Stimulated activated CD4-positive, alpha-beta T cell treated with anti-CD3 and anti-CD28 coated beads, Interleukin-15, amount 100 ng/mL, for 48 hours (primary cell): ENCODE measurements at regions not wholly inside any gene's neighbourhood (a gene's known extent, or its start where the extent isn't known, plus 50 kb on each side); places are given as distances from the start of the nearest gene placed in this dataset.

Experiments
- DNase-seq, 2 donors: peaks; one replicate each; pipeline ENCODE4 v3.0.0-alpha.2; 2020; ENCODE audit warnings: low read depth in 2 of 2

DNA sequence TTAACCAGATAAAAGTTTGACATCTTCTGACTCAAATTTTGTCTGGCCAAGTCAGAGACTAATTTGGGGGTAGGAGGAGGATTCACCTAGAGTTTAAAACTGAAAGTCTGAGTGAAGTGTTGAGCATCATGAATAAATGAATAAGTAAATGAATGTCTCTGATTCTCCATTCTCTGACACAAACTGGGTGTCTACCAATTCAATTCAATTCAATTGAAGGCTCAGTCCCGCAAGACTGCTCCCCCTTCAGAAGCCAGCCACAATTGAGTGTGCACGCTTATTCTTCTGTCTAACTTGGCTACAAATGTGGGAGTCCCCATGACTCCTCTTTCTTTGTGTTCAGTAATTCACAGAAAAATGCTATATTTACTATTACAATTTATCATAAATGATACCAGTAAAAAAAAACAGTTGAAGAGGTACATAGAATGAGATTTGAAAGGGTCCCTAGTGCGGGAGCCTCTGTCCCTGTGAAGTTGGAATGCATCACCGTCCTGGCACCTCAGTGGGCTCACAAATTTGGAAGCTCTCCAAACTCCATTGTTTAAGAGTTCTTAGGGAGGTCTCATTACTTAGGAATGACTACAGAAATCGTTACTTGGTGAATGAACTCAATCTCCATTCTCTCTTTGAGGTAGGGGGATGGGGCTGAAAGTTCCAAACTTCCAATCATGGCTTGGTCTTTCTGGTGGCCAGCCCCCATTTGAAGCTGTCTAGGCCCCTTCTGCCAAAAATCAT, 243.7 kb upstream of the PHYHIPL start:
- no peak for DNase-seq

DNA sequence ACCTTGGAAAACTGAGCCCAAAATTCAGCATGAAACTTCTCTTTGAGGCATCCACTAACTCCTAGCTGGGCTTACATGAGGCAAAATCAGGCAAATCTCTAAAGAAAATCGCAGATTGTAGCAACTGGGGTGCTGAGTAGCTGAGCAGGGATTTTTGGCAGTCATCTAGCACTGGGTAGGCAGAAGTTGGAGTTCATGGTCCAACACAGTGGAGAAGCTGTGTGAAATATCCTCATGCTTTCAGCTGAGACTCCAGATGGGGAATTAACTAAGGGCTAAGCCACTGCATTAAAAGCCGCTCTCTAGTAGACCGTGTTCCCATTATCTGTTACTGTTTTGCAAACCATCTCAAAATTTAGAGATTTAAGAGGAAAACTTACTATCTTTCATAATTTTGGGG, 240.1 kb upstream of the PHYHIPL start:
- no peak for DNase-seq

DNA sequence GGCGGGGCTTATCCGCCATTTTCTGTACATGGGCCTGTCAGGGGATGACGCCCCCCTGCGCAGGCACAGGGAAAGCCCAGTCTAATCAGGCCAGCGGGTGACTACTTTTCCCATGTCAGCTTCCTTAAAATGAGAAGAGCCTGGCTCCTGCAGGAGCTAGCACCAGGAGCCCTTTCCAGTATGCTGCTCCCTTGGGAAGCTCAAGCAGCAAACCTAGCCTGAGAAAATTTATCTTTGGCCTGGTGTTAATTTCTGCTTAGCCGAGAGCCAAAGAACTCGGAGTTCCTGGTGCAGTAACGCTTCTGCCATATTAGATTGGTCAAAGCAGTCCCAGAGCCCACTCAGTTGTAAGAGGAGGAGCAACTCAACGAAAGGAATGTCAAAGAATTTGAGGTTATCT, 239.0 kb upstream of the PHYHIPL start:
- no peak for DNase-seq

DNA sequence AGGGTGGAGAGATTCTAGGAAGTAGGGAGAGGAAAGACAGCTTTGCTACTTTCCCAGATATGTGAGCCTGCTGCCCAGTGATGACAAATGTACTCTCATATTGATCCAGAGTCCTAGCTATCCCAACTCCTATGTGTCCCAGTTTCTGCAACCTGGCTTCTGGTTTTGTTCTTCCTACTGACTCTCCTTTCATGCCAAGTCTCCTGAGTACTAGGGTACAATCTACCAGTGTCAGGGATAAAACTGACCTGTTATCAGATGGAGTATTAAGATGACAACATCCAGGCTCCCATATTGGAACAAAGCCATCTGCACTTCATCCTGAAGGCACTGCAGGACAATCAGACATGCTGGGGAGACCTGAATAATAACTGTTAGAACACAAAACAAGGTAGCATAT, 233.7 kb upstream of the PHYHIPL start:
- DNase-seq = no peak

DNA sequence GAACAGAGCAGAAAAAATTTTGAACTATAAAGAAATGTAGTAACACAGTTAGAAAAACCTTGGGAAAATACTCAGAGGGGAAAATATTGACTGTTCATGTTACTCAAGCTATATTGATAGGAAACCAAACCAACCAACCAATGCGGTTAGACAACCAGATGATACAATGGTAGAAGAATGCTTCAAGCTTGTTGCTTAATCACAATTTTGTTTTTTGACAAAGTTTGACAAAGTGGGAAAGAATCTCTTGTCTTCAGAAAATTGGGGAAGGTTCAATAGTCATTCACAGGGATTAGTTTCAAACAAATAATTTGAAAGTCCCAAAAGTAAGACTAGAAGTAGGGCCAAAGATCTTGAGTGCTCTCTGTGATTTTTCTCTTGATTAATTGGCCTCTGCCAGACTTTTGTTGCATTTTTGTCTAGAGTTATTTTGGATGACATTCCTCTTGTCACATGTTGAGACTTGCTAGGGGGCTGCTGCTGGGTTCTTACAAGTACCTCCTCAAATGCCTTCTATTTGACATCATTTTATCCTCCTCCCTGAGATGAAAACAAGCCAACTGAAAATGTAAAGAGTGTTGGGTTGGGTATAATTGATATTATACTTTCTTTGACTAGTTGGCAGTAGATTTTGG, 233.1 kb upstream of the PHYHIPL start:
- no peak for DNase-seq

DNA sequence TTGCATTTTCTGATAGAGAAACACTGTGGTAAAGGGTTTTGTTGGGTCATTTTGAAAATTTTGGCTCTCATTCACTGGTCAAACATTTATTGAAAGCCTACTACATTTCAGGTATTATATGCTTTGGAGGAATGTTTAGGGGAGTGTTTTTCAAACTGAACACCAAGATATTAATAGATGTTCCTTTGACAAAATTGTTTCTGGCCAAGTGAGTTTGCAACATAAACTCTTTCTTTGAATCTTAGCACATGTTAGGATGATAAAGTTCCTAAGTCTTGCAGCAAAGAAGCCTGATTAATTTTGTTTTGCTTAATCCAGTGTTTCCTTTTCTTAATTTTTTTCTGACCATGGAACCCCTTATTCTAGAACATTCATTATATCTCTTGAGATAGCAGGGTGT, 232.5 kb upstream of the PHYHIPL start:
- no peak for DNase-seq

DNA sequence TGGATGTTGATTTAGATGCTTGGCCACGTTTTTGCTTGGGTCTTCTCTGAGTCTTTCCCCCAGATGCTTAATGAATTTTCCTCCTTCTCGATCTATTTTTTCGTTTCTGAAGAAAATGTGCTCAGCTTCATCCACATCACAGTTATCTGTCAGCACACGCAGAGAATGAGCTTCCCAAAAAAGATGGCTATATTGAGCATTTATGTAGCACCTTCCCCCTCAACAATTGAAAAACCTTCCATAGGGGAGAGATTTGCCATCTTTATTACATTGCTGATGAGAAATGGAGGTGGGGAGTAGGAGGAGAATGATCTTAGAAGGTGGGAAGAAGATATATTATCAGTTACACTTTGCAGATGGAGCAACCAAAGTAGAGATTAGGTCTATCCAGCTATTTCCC, 228.1 kb upstream of the PHYHIPL start:
- no peak for DNase-seq

DNA sequence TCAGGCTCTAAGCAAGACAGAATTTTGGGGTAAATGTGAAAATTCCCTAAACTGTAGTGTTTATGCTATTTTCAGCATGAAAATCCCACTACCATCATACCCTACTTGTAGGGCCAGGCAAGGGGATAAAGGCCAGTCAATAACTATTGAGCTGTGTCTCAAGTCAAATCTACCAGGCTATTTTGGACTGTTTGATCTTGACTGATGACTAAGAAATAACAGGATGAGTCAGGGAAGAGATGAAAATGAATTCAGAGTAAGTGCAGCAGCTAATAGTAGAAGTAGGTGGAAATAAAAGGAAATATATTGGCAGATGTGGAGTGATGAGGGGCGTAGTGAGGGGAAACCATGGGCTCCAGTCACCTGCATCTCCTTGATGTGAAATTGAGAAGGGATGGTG, 225.8 kb upstream of the PHYHIPL start:
- no peak for DNase-seq

DNA sequence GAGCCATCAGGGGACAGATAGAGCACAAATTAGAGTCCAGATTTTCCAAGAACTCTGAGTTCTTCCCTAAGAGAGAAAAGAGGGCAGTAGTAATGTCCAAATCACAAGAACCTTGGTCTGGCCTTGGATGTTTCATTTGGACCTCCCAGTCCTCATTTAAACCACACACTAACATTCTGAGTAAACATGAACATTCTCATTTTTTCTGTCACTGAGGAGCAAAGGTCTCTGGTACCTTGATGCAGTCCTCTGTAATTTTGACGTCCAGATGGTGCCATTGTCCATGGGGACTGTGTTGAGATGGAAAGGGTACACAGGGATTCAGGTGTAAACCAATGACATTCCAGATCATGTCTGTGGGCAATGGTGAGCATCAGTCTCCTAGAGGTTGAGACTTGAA, 225.4 kb upstream of the PHYHIPL start:
- no peak for DNase-seq

DNA sequence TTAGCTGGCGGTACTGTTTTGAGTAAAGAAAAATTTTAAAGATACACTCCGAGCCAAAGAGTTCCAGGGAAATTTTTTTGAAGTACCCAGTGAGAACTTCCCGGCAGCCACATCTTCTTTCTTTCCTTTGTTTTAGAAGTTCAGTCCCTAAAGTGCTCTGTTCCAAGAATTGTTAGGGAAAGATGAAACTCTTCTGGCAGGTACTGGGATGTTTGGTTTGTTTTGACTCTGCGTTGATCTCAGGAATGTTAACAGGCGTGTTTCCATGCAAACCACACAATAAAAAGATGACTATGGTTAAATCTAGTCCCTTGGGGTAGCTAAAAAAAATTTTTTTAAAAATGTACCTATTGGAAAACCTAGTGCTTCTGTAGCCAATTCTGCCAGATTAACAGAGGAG, 224.7 kb upstream of the PHYHIPL start:
- no peak for DNase-seq

DNA sequence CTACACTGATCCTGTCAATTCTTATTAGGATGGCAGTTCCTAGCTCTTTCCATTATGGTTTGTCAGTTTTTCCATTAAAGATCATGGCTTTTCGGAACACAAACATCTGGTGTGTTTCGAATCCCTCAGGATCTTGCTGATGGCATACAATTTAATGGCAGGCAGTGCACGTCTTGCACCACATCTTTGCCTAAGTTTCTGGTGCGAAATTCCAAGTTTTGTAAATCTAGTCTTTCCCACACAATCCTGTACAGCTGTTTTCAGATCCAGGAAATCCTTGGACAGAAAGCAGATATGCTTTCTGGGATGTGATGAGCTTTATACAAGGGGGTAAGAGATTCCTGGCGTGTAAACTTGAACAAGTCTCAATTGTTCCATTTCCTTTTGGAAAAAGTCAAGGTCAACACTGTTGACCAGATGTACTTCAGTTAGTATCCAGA, 224.3 kb upstream of the PHYHIPL start:
- no peak for DNase-seq

DNA sequence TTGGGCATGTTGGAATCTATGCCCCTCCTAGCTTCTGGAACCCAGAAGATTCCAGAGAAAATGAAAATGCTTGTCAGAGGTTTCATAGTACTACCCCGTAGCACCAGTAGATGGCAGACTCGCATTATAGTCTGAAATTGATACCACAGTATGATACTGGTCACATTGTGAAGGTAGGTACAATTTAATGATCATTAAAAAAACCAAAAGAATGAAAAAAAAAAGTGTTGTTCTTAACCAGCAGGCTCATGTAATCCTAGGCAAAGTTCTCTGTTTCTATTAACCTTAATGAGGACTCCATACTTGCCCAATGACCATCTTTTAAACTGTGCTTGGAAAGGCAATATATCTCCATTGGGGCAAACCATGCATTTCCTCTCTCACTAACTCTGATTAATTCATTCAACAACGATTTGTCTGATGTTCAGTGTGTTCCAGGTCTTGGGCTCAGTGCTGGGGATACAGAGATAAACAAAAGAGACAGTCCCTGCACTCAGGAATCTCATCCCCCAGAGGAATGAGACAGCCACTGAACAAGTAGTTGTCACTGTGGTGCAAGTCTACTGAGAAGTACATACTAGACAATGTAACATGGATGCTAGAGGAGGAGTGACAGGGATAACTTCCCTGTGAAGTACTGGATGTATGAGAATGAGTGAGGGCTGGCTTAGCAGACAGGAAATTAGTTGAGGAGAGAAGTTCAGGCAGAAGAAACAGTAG, 223.5 kb upstream of the PHYHIPL start:
- peak in 1 of 2 donors; percentile 4 for DNase-seq

DNA sequence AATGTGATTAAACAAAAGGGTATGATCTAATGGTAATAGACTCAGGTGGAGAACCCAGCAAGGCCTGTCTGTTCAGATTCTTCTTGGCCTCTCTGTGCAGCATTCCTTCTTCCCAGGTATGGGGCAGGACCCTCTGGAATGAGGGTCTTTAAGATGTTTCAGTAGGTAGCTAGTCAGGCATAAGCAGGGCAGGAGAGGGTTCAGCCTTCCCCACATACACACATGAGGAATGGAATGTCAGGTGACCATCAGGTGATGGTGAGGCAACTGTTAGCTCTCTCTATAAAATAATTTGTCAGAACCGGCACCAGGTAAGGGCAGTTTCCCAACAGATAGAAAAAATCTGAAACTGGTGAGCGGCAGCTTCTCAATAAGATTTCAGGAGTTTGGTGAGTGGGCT, 222.3 kb upstream of the PHYHIPL start:
- DNase-seq = no peak

DNA sequence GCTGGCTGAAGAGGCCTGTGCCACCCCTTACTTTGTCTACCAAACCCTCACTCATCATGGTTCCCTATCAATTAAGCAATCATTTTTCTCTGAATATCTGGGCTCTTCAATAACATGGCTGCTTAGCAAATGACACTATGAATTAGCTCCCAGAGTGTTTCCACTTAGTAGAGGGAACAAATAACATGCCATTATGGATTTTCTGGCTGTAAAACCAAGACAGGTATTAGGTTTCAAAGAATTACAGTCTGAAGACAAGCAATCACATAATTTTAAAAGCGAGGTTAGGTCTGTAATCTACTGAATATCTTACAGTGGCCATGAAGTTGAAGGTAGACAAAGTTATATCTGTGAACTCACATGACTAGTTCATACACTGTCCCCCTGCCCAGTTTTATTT, 220.8 kb upstream of the PHYHIPL start:
- no peak for DNase-seq

DNA sequence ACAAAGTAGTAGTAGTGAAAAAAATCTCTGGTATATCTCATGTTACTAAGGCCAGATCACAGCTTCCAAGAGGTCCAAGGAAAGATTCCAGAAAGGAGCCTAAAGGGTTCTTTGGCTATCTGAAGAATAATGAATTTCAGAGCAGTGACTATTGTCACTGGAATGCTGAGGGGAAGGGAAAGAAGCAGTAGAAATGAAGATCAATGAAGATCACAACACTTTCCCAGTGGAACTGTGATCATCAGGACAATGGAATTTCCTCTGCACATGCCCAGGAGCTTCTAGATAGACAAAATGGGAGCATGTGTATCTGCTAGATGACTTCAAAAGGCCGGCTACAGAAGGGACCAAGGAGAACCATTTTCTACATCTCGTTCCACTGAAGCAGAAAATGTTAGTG, 219.5 kb upstream of the PHYHIPL start:
- no peak for DNase-seq

DNA sequence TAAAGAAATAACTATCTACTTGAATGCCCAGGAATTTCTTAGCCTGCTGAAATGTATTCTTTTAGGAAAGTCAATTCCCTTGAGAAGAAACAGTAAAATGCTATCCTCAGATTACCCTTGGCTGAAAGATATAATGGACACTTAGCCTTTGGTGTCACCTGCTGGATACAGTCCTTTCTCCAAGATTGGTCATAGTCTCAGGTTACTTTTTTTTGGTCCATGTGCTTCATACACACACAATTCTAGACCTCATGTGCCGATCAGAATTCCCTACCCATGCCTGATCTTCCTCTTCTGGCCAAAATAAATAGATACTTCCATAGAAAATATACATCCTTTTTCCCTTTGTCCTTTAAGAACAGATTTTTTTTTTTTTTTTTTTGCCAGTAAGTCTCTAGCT, 218.9 kb upstream of the PHYHIPL start:
- no peak for DNase-seq

DNA sequence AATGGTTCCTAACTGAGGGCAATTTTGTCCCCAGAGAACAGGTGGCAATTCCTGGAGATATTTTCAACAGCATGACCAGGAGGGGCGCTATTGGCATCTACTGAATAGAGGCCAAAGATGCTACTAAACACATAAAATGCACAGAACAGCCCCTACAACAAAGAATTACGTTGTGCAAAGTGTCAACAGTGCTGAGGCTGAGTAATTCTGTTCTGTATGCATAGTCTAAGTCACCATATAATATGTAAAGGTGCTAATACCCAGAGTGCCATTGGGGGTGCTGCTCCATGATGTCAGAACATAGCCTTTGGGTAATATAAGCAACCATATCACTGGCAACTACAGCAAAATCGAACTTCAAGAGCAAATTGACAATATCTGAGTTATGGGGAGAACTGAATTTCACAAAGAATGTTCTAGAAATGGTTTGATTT, 213.3 kb upstream of the PHYHIPL start:
- no peak for DNase-seq

DNA sequence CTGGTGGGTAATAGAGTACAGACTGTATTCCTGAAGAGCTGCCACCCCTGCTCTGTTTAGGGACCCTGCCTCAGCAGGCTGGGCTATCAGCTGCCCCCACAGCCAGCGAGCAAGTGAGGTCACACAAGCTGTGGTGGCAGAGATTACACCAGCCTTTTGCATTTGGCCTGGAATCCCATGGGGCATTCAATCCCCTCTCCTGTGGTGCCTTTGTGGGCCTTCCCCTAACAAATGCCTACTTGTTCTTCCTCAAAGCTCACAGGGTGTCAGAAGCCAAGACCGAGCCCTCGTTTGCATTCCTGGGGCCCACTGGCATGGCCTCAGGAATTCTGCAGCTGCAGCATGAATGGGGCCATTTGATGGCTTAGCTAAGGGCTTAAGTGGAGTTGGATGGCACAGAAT, 212.7 kb upstream of the PHYHIPL start:
- DNase-seq = no peak

DNA sequence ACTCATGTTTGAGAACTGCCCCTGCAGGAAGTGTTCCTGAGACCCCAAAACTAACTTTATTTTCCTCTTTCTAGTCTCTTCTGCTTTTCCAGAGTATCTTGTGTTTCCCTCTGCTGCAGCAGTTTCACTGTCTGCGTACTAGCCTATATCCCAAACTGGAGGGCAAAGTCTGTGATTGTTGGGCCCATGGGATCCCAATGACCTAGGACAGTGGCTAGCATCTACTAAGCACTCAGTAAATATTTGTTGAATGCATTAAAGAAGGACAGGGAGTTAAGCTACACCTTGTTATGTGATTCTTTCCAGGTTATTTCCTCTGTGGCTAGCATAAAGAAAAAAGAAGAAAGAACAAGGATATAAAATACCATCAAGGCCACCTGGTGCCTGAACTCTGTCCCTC, 210.6 kb upstream of the PHYHIPL start:
- DNase-seq = no peak

DNA sequence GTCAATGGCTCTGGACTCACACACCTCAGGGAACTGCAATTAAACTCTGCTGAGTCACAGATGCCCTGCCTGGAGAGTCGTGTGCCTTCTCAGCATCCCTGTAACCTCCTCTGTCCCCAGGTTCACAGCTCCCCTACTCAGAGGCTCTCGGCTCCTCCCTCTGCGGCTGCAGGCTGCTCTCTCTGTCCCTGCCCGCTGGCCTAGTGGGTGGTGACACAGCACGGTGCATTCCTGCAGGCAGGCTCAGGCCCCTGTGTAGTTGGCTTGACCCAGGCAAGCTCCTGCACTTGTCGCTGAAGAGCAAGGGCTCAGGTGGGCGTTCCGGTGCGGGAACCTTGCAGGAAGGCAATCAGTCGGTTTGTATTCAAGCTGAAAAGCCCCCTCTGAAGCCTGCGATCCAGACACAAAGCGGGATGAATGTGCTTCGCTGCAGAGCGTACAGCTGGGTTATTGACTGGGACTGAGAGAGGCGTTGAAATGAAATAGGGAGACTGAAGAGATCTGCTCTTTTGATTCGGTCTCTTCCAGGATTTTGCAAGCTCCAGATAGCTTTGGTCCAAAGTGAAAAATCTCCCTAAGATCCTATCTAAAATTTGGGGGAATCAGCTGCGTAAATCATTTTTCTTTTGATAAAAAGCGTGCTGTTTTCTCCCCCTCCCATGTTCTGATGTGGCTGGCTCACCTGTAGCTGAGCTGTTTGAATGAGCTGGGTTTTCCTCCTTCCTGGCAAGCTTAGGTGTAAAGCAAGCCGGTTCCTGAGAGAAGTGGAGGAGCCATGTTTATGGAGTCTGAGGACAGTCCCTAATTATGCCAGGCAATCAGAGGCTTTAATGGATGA, 208.7 kb upstream of the PHYHIPL start:
- no peak for DNase-seq

DNA sequence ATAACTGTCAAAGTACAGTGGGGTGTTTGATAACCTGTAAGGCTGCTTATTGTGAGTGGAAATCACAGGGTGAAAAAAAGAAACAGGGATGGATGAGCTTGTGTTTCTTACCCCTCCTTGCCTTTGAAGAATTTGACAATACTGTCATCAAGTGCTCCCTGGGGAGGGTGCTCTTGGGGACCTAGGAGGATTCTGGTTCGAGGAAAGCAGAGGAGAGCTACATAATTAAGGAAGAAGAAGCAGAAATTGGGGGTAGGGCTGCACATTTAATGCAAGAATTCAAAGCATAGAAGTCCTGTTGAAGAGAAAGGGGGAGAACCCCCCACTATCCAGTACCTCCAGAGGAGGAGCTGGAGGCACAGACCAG, 208.1 kb upstream of the PHYHIPL start:
- no peak for DNase-seq

DNA sequence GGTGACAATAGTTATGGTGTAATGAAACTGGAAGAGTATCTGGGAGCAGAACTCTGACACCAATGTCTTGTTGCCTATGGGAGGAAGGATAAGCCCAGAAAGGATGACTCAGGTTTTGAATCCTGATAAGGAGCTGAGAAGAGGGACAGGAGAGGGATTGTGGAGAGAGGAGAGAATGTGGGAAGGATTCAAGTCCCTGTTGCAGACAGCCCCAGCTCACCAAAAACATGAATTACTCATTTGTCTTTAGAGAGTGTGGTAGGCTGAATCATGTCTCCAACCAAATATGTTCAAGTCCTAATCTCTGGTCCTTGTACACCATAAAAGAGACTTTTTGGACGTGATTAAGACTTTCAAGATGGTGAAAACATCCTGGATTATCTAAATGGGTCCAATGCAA, 206.9 kb upstream of the PHYHIPL start:
- no peak for DNase-seq
